Stomach (tissue), 8 donors: ENCODE measurements at regions not wholly inside any gene's neighbourhood (a gene's known extent, or its start where the extent isn't known, plus 50 kb on each side); places are given as distances from the start of the nearest gene placed in this dataset.

ENCODE experiments used
- DNase-seq, 2 donors: peaks; one replicate each; pipeline versions ENCODE4 v3.0.0 to v3.0.0-alpha.2; 2013 to 2019
- H3K27ac ChIP-seq, 5 donors: fragments of 200-600 bp in 4 of 5; sonication (generic) in 4 of 5; one replicate each; pipeline ENCODE4 v1.5.1; 2013 to 2019; ENCODE audit warnings: mild to moderate bottlenecking in 1 of 5, moderate library complexity in 1 of 5
- H3K27me3 ChIP-seq, 3 donors: fragments of 200-600 bp; sonication (generic); one replicate each; pipeline ENCODE4 v1.5.1; 2017 to 2019; ENCODE audit warnings: mixed run types in 1 of 3
- H3K36me3 ChIP-seq, 4 donors: fragments of 200-600 bp; sonication (generic); 1 replicate in 3 of 4; 2 replicates in 1 of 4; pipeline ENCODE4 v1.5.1; 2016 to 2019
- H3K4me1 ChIP-seq, 4 donors: fragments of 200-600 bp; sonication (generic); one replicate each; pipeline ENCODE4 v1.5.1; 2016 to 2019
- H3K4me3 ChIP-seq, 4 donors: fragments of 200-600 bp; sonication (generic) in 3 of 4; one replicate each; pipeline ENCODE4 v1.5.1; 2016 to 2019; ENCODE audit warnings: mild to moderate bottlenecking in 1 of 4
- H3K9me3 ChIP-seq, 4 donors: fragments of 200-600 bp; sonication (generic); one replicate each; pipeline ENCODE4 v1.5.1; 2016 to 2019
- CTCF ChIP-seq, 7 experiments: fragments of 450-650 bp in 4 of 7; fragments of 200-600 bp in 3 of 7; sonication (generic) in 3 of 7; IDR thresholded peaks; one replicate each; pipeline ENCODE4 v1.5.1; 2016 to 2019; ENCODE audit warnings: antibody characterized with exemption in 7 of 7, control low read depth in 2 of 7, mild to moderate bottlenecking in 1 of 7
- EP300 ChIP-seq: sonication (generic); formaldehyde crosslinking; IDR thresholded peaks from one replicate; pipeline ENCODE4 v1.6.1; 2017; ENCODE audit warnings: antibody characterized with exemption
- POLR2A ChIP-seq, 4 donors: fragments of 450-650 bp; IDR thresholded peaks; one replicate each; pipeline ENCODE4 v1.6.1; 2016; ENCODE audit warnings: antibody characterized with exemption in 4 of 4, control low read depth in 2 of 4, mild to moderate bottlenecking in 1 of 4, moderate library complexity in 1 of 4
- POLR2AphosphoS5 ChIP-seq, 3 donors: sonication (generic); formaldehyde crosslinking; IDR thresholded peaks; one replicate each; pipeline ENCODE4 v1.6.1; 2016; ENCODE audit warnings: antibody characterized with exemption in 3 of 3
- WGBS, 5 donors: extraction: QIAGEN DNeasy Blood & Tissue Kit in 3 of 5; methylation state at CpG; one replicate each; pipeline versions ENCODE4 v1.1.5 to v1.1.7; 2013 to 2018; 5-methylcytosine and 5-hydroxymethylcytosine counted together
- intact Hi-C: fragments of 100-400 bp; cut with DNase I; formaldehyde crosslinking; loops from one replicate; pipeline ENCODE4 v1.15.1; 2023; ENCODE audit warnings: low total_unique reads
- donor health status: healthy with polysubstance abuse.
- donor health status: Bipolar disorder and iron deficiency.
- donor health status: healthy.

- Histone ChIP-seq H3K4me1 (no peaks in the 10 kb centered on the region), H3K36me3 (no peaks in the 10 kb centered on the region), H3K27me3 (peaks cover 0 to 16% (median 0%) of the 10 kb centered on the region in 3 donors), H3K9me3 (peaks cover 0 to 12% (median 0%) of the 10 kb centered on the region in 4 donors), H3K27ac (no peak overlapping the region), H3K4me3 (no peak overlapping the region)
- no peak for DNase-seq
- no peak for TF ChIP-seq EP300
- TF ChIP-seq POLR2AphosphoS5 (IDR thresholded peaks at IDR 0.05) = no peak
- no peak for TF ChIP-seq POLR2A (IDR thresholded peaks at IDR 0.05)
- TF ChIP-seq CTCF (IDR thresholded peaks at IDR 0.05) = no peak
- intact Hi-C loops = no loop called here
Measured at GRCh38 chr22:22050141-22050775, 67.7 kb upstream of the TOP3B start.

GRCh38 chr22:22049684-22050083 lies 67.1 kb upstream of the TOP3B start:
- intact Hi-C loops = no loop called here
- H3K27me3 ChIP-seq = peaks cover 0 to 21% (median 0%) of the 10 kb centered on the region in 3 donors
- WGBS, 5 donors = 41 to 83% (median 49%) methylated on average over 1 of the region's 1 CpG
- DNase-seq = no peak
- no peaks in the 10 kb centered on the region for H3K36me3 ChIP-seq
- no peak overlapping the region for H3K27ac ChIP-seq
- H3K4me3 ChIP-seq = no peak overlapping the region
- H3K4me1 ChIP-seq = no peaks in the 10 kb centered on the region
- TF ChIP-seq POLR2A (IDR thresholded peaks at IDR 0.05) (no peak), EP300 (no peak), POLR2AphosphoS5 (IDR thresholded peaks at IDR 0.05) (no peak), CTCF (IDR thresholded peaks at IDR 0.05) (no peak)
- peaks cover 0 to 12% (median 0%) of the 10 kb centered on the region in 4 donors for H3K9me3 ChIP-seq

- Histone ChIP-seq H3K36me3 (no peaks in the 10 kb centered on the region), H3K4me3 (no peak overlapping the region), H3K27me3 (peaks cover 0 to 24% (median 0%) of the 10 kb centered on the region in 3 donors), H3K27ac (no peak overlapping the region), H3K9me3 (peaks cover 0 to 12% (median 0%) of the 10 kb centered on the region in 4 donors), H3K4me1 (no peaks in the 10 kb centered on the region)
- intact Hi-C loops = no loop called here
- no peak for DNase-seq
- WGBS, 5 donors = 23 to 38% (median 31%) methylated on average over 2 of the region's 2 CpGs
- TF ChIP-seq CTCF (IDR thresholded peaks at IDR 0.05) = no peak
- no peak for TF ChIP-seq EP300
- TF ChIP-seq POLR2AphosphoS5 (IDR thresholded peaks at IDR 0.05) = no peak
- TF ChIP-seq POLR2A (IDR thresholded peaks at IDR 0.05) = no peak
Measured at GRCh38 chr22:22048981-22049531, 66.5 kb upstream of the TOP3B start.

GRCh38 chr22:22048318-22048942 lies 65.8 kb upstream of the TOP3B start:
- 50 to 66% (median 53%) methylated on average over 2 of the region's 2 CpGs for WGBS, 5 donors

More at GRCh38 chr22:22048318-22048942, 65.8 kb upstream of the TOP3B start:
- H3K27ac ChIP-seq = no peak overlapping the region
- intact Hi-C loops = no loop called here
- H3K27me3 ChIP-seq = peaks cover 0 to 24% (median 0%) of the 10 kb centered on the region in 3 donors
- H3K36me3 ChIP-seq = no peaks in the 10 kb centered on the region
- H3K4me1 ChIP-seq = no peaks in the 10 kb centered on the region
- no peak overlapping the region for H3K4me3 ChIP-seq
- TF ChIP-seq POLR2AphosphoS5 (IDR thresholded peaks at IDR 0.05) = no peak
- TF ChIP-seq CTCF (IDR thresholded peaks at IDR 0.05) = no peak
- no peak for TF ChIP-seq EP300
- TF ChIP-seq POLR2A (IDR thresholded peaks at IDR 0.05) = no peak
- H3K9me3 ChIP-seq = peaks cover 0 to 12% (median 0%) of the 10 kb centered on the region in 4 donors
- no peak for DNase-seq
